ENCODE measurements at regions not wholly inside any gene's neighbourhood (a gene's known extent, or its start where the extent isn't known, plus 50 kb on each side); places are given as distances from the start of the nearest gene placed in this dataset.

GRCh38 chr5:3980156-3980555, 384.5 kb downstream of the IRX1 start:
- no peak overlapping the region for H2AFZ ChIP-seq (ENCODE audit: low read length)
- no peaks in the 10 kb centered on the region for H3K9me3 ChIP-seq (ENCODE audit: control insufficient read depth, low read depth, low read length)
- H4K8ac ChIP-seq (replicated peaks; ENCODE audit: insufficient read length, low read depth, low read length) = no peak overlapping the region
- no peaks in the 10 kb centered on the region for H3K27me3 ChIP-seq (ENCODE audit: insufficient read depth, low read length)
- H3K9me3 Mint-ChIP-seq = peaks cover 9% of the 10 kb centered on the region in 2 experiments; a peak in 3 of 5 replicates
- H3K4me1 Mint-ChIP-seq = no peaks in the 10 kb centered on the region
- TF ChIP-seq CTCF (conservative IDR thresholded peaks at IDR 0.05) = no peak
- no peak overlapping the region for H2BK12ac ChIP-seq (ENCODE audit: insufficient read length, low read depth, low read length)
- H4K20me1 ChIP-seq (ENCODE audit: control insufficient read depth, insufficient read depth, insufficient read length) = no peaks in the 10 kb centered on the region
- peaks cover 2 to 8% (median 6%) of the 10 kb centered on the region in 3 experiments; a peak in 4 of 7 replicates for H3K36me3 Mint-ChIP-seq (ENCODE audit: insufficient read depth in 1 of 3, low read depth in 3 of 3)
- no peak overlapping the region for H3T11ph ChIP-seq (ENCODE audit: low read length)
- no peak overlapping the region for H4K5ac ChIP-seq (ENCODE audit: insufficient read length, low read depth, low read length)
- no peak overlapping the region for H3K4me3 Mint-ChIP-seq
- no peaks in the 10 kb centered on the region; the same call in 1 of the 2 replicates for H3K27me3 Mint-ChIP-seq (ENCODE audit: low read depth)
- no peaks in the 10 kb centered on the region for H3K79me1 ChIP-seq (ENCODE audit: insufficient read depth, low read depth, low read length, poor library complexity, severe bottlenecking)
- no peak overlapping the region for H3K4ac ChIP-seq (ENCODE audit: low read depth, low read length)
- no peaks in the 10 kb centered on the region for H3K4me1 ChIP-seq (ENCODE audit: insufficient read depth, low read length)
- no peak overlapping the region for H3K27ac ChIP-seq (ENCODE audit: insufficient read length, low read depth, low read length)
- H3K56ac ChIP-seq (ENCODE audit: insufficient read length, low read depth, low read length) = no peak overlapping the region
- H2BK120ac ChIP-seq (ENCODE audit: low read depth, low read length, poor library complexity, severe bottlenecking) = no peak overlapping the region
- no peak overlapping the region for H3K9ac ChIP-seq (ENCODE audit: extremely low read depth, insufficient read length, low read length)
- no peak overlapping the region for H2BK20ac ChIP-seq (ENCODE audit: low read depth, low read length, poor library complexity, severe bottlenecking)
- H3K79me2 ChIP-seq (ENCODE audit: insufficient read depth, low read length) = no peaks in the 10 kb centered on the region
- H2BK5ac ChIP-seq (ENCODE audit: insufficient read length, low read length) = no peak overlapping the region
- no peak overlapping the region for H2AK5ac ChIP-seq (ENCODE audit: insufficient read length, low read length)
- H3K14ac ChIP-seq (ENCODE audit: insufficient read depth, low read length) = no peak overlapping the region
- H3K23me2 ChIP-seq (ENCODE audit: insufficient read length, low read depth, low read length, poor library complexity, severe bottlenecking) = no peaks in the 10 kb centered on the region
- H3K27ac Mint-ChIP-seq = no peak overlapping the region
- no CpG with 5 or more reads among the region's 6 CpGs for WGBS (ENCODE audit: extremely low coverage, insufficient read length, low lambda C conversion rate)
- no peak overlapping the region for H3K18ac ChIP-seq (ENCODE audit: insufficient read length, low read depth, low read length)
- H3K4me2 ChIP-seq (ENCODE audit: insufficient read depth, insufficient read length, low read length) = no peak overlapping the region
- no peak overlapping the region for H2BK15ac ChIP-seq (ENCODE audit: low read depth, low read length)
- no peak overlapping the region for H4K91ac ChIP-seq (ENCODE audit: insufficient read length, low read depth, low read length)
- no peak for DNase-seq
- no peak overlapping the region for H3K23ac ChIP-seq (ENCODE audit: insufficient read length, low read depth, low read length)

All from H9 (cell line).